ENCODE measurements at regions not wholly inside any gene's neighbourhood (a gene's known extent, or its start where the extent isn't known, plus 50 kb on each side); places are given as distances from the start of the nearest gene placed in this dataset.
"Not testable (repeated sequence)": the region's sequence is repeated elsewhere in the genome, so short reads cannot be mapped to it uniquely, and the experiment has no call there.

GRCh38 chr12:103011974-103012763 is 54.7 kb downstream of the ASCL1 start:
- TF ChIP-seq JUND (IDR thresholded peaks at IDR 0.05; ENCODE audit: low read depth) = no peak
- DNase-seq (ENCODE audit: low read depth in 1 of 2, low spot score in 1 of 2) = no peak
- in situ Hi-C loops (cut with HindIII; ENCODE audit: low pct_unique_long_range_greater_than_20kb, low sequenced_read_pairs) = no loop called here

- in situ Hi-C loops (cut with HindIII; ENCODE audit: low pct_unique_long_range_greater_than_20kb, low sequenced_read_pairs) = no loop called here
- DNase-seq (ENCODE audit: low read depth in 1 of 2, low spot score in 1 of 2) = no peak
- TF ChIP-seq JUND (IDR thresholded peaks at IDR 0.05; ENCODE audit: low read depth) = no peak
Measured at GRCh38 chr12:103012884-103013283, 55.4 kb downstream of the ASCL1 start.

GRCh38 chr12:103013741-103014300 is 56.3 kb downstream of the ASCL1 start:
- no peak for TF ChIP-seq JUND (IDR thresholded peaks at IDR 0.05; ENCODE audit: low read depth)
- no peak for DNase-seq (ENCODE audit: low read depth in 1 of 2, low spot score in 1 of 2)
- in situ Hi-C loops (cut with HindIII; ENCODE audit: low pct_unique_long_range_greater_than_20kb, low sequenced_read_pairs) = no loop called here

DNA sequence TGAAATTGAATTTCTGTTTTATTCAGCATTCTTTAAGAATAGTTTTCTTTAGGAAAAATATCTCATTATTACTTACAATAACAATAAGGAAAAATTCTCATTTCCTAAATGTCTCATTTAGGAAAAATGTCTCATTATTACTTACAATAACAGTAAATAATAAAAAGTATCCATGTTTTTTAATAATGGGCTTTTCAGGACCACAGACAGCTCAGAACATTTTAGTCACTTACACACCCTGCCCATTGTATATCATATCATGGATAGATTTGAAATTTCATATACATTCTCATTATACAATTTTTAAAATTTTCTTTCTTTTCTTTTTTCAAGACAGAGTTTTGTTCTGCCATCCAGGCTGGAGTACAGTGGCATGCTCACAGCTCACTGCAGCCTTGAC is 58.9 kb downstream of the ASCL1 start:
- in situ Hi-C loops (cut with HindIII; ENCODE audit: low pct_unique_long_range_greater_than_20kb, low sequenced_read_pairs) = no loop called here
- no peak for DNase-seq (ENCODE audit: low read depth in 1 of 2, low spot score in 1 of 2)
- no peak for TF ChIP-seq JUND (IDR thresholded peaks at IDR 0.05; ENCODE audit: low read depth)

DNA sequence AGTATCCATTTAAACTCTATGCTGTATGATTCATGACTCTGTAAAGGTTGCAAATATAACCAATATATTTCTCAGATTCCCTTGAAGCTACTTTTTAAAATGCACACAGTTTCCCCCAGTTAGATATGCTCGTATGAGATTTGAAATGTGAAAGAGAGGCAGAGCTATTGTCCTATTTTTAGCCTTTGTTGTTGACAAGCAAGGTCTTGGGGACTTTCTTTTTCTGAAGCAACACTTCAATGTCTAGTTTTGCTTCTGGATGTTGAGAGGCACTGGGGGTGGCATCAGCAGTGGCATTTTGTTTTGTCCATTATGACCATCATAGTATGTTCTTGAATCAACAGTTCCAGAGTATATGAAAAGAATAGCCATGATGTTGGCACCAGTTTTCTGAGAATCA is 63.4 kb downstream of the ASCL1 start:
- TF ChIP-seq JUND (IDR thresholded peaks at IDR 0.05; ENCODE audit: low read depth) = no peak
- DNase-seq (ENCODE audit: low read depth in 1 of 2, low spot score in 1 of 2) = no peak
- in situ Hi-C loops (cut with HindIII; ENCODE audit: low pct_unique_long_range_greater_than_20kb, low sequenced_read_pairs) = no loop called here

- no peak for TF ChIP-seq JUND (IDR thresholded peaks at IDR 0.05; ENCODE audit: low read depth)
- in situ Hi-C loops (cut with HindIII; ENCODE audit: low pct_unique_long_range_greater_than_20kb, low sequenced_read_pairs) = no loop called here
- no peak for DNase-seq (ENCODE audit: low read depth in 1 of 2, low spot score in 1 of 2)
Measured at GRCh38 chr12:103021538-103022218, 64.2 kb downstream of the ASCL1 start.

DNA sequence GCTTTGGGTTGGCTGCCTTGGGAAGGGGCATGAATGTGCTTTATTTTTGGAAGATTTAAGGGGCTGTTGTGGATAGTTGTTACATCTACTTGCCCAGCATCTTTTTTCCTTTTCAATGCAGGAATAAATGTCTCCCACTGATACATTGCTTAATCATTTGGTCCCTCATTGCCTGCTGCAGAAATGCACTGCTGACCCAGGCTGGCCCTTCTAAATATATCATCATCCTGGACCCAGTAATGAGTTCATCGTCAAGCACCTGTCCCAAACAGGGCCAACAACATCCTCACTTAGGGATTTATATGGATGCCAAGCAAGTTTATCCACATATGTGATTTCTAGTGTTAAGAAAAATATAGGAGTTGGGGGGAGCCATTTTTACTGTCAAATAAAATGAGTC is 67.2 kb downstream of the ASCL1 start:
- TF ChIP-seq JUND (IDR thresholded peaks at IDR 0.05; ENCODE audit: low read depth) = no peak
- in situ Hi-C loops (cut with HindIII; ENCODE audit: low pct_unique_long_range_greater_than_20kb, low sequenced_read_pairs) = no loop called here
- no peak for DNase-seq (ENCODE audit: low read depth in 1 of 2, low spot score in 1 of 2)

DNA sequence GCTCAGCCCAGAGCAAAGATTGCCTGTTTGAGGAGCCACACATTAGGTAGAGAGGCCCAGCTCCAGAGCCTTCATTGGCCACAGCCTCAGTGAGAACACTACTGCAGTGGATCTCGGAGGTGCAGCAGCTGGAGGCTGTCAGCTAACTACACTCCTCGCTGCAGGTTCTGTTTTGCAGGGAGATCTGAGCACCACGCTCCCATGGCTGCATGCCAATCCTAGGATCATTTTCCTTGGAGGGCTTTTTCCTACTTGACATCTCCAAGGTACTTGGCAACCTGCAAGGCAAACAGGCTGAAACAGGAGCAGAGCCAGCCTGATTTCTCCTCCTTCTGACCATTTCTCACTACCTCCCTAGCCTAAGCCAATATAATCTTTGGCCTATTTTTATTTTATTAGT is 69.2 kb downstream of the ASCL1 start:
- in situ Hi-C loops (cut with HindIII; ENCODE audit: low pct_unique_long_range_greater_than_20kb, low sequenced_read_pairs); DNase-seq (ENCODE audit: low read depth in 1 of 2, low spot score in 1 of 2): not testable (repeated sequence)

DNA sequence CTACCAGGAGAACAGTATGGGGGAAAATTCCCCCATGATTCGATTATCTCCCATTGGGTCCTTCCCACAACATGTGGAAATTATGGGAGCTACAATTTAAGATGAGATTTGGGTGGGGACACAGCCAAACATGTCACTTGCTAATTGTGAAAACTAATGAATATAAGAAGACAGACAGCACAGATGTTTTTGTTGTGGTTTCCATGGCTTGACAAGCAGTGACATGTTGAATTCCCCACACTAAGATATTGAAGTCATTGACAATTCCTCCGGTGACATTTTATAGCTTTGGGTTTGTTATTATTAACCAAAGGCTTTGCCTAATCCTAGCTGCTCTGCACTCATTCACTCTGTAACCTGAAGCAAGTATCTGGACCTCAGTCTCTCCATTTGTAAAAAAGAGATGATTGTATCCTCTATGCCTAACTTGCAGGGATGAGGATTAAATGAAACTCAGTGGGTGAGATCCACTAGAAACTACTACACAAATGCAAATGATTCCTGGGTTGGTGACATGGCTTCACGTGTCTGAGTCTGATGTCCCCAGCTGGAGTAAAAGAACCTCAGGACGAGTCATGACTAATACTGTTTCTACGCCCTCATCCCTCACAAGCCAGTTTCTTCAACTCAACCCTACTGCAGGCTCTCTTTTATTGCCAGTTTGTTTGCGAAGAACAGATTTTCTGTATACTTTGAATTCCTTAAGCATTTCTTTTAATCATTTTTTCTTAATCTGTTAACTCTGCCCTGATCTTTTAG is 71.6 kb downstream of the ASCL1 start:
- in situ Hi-C loops (cut with HindIII; ENCODE audit: low pct_unique_long_range_greater_than_20kb, low sequenced_read_pairs) = no loop called here
- no peak for TF ChIP-seq JUND (IDR thresholded peaks at IDR 0.05; ENCODE audit: low read depth)

GRCh38 chr12:103036581-103037214 is 79.2 kb downstream of the ASCL1 start:
- in situ Hi-C loops (cut with HindIII; ENCODE audit: low pct_unique_long_range_greater_than_20kb, low sequenced_read_pairs) = no loop called here
- DNase-seq (ENCODE audit: low read depth in 1 of 2, low spot score in 1 of 2) = no peak
- TF ChIP-seq JUND (IDR thresholded peaks at IDR 0.05; ENCODE audit: low read depth) = no peak

More for the DNA sequence above, 71.6 kb downstream of the ASCL1 start:
- DNase-seq (ENCODE audit: low read depth in 1 of 2, low spot score in 1 of 2) = no peak

DNA sequence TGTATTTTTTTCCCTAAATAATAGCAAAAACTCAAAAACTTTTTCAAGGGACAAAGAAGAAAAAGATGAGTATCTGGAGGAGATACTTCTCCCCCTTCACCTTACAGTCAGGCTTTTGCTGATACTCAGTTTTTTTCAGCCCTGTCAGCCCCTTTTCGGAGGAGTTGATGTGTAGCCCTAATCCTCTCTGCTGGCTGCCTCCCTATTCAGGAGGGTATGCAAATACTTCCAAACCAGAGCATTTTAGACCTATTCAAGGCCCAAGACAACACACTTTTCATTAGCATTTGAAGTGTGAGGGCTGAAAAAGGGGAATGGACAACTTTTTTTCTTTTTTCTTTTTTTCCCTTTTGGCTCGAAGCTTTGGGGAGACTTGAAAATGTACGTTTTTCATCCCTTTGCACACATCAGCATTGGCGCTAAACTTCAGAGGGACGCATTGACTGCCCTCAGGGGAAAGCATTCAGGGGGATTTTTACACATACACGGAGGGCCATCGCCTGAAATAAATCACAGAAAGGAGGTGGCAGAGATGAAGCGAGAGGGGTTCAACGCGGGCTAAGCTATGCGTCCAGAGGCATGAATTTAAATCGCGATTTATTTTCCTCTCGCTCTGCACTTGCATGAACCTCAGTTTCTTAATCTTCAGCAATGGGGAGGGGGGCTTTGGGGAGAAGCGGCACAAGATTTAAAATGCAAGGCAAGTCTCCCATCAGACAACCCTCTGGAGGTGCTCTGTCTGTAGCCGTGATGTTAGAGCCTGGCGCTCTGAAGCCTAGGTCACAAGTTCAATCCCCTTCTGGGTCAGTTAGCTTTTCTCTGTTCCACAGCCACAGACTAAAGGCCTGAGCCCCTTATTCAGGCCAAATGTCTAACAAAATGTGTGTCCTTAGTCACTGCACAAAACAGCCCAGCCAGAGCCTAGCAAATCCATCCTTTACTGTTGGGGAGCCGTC is 86.3 kb downstream of the ASCL1 start:
- no peak for TF ChIP-seq JUND (IDR thresholded peaks at IDR 0.05; ENCODE audit: low read depth)
- DNase-seq (ENCODE audit: low read depth in 1 of 2, low spot score in 1 of 2) = no peak
- in situ Hi-C loops (cut with HindIII; ENCODE audit: low pct_unique_long_range_greater_than_20kb, low sequenced_read_pairs) = no loop called here
